IMR-90 (cell line): ENCODE measurements at regions not wholly inside any gene's neighbourhood (a gene's known extent, or its start where the extent isn't known, plus 50 kb on each side); places are given as distances from the start of the nearest gene placed in this dataset.

ENCODE experiments used
- ATAC-seq: fragments of 200-7000 bp; cut with Tn5 transposase; 2 replicates; pipeline ENCODE4 v1.9.1; 2020; ENCODE audit warnings: low read depth, mild to moderate bottlenecking, moderate library complexity
- BruUV-seq: library from RNA; stranded (reverse); fragments of 400-500 nt; replicated peaks from 2 replicates; lab custom pipeline; 2021; lab: Mats Ljungman, UMichigan
- CTCF ChIA-PET: fragments of 300-600 bp; formaldehyde crosslinking; extraction: SDS; loops from one replicate; lab custom pipeline; 2021; ENCODE audit warnings: antibody characterized with exemption; lab: Yijun Ruan, JAX
- POLR2A ChIA-PET: fragments of 300-600 bp; sonication (Branson Sonifier 250); formaldehyde crosslinking; loops from one replicate; lab custom pipeline; 2022; ENCODE audit warnings: antibody characterized with exemption; ENCODE audit not compliant: unreplicated experiment; lab: Charles Lee
- DNase-seq: peaks from one replicate; pipeline ENCODE4 v3.0.0; 2013
- H2AFZ ChIP-seq: replicated peaks from 2 replicates; pipeline ENCODE3; 2013; ENCODE audit warnings: low read length, mild to moderate bottlenecking; ENCODE audit not compliant: poor library complexity
- H2AK5ac ChIP-seq: 2 replicates; pipeline ENCODE4 v1.6.1; 2013; ENCODE audit warnings: low read depth, low read length, inconsistent platforms
- H2AK9ac ChIP-seq: replicated peaks from 2 replicates; pipeline ENCODE3; 2013; ENCODE audit warnings: mild to moderate bottlenecking, low read depth, low read length, moderate library complexity; ENCODE audit not compliant: poor library complexity
- H2BK120ac ChIP-seq: 2 replicates; pipeline ENCODE4 v1.6.1; 2013; ENCODE audit warnings: low read depth, low read length, inconsistent platforms
- H2BK15ac ChIP-seq: 3 replicates; pipeline ENCODE4 v1.6.1; 2013; ENCODE audit warnings: low read depth, low read length, inconsistent platforms
- H2BK20ac ChIP-seq: 2 replicates; pipeline ENCODE4 v1.6.1; 2013; ENCODE audit warnings: low read depth, mild to moderate bottlenecking, inconsistent platforms, low read length, moderate library complexity
- H2BK5ac ChIP-seq: 2 replicates; pipeline ENCODE4 v1.6.1; 2013; ENCODE audit warnings: mild to moderate bottlenecking, low read depth, low read length, inconsistent platforms; ENCODE audit not compliant: poor library complexity, severe bottlenecking
- H3K14ac ChIP-seq: replicated peaks from 2 replicates; pipeline ENCODE4 v1.6.1; 2013; ENCODE audit warnings: low read depth, low read length, inconsistent platforms
- H3K18ac ChIP-seq: 2 replicates; pipeline ENCODE4 v1.6.1; 2013; ENCODE audit warnings: low read depth, low read length, control low read depth
- H3K23ac ChIP-seq: 2 replicates; pipeline ENCODE4 v1.6.1; 2013; ENCODE audit warnings: low read depth, low read length, inconsistent platforms
- H3K27ac ChIP-seq: 2 replicates; pipeline ENCODE4 v1.5.1; 2013; ENCODE audit warnings: mild to moderate bottlenecking, control low read depth, low read length; ENCODE audit not compliant: insufficient read depth
- H3K27me3 ChIP-seq: 2 replicates; pipeline ENCODE4 v1.6.1; 2013; ENCODE audit warnings: low read length; ENCODE audit not compliant: control insufficient read depth, insufficient read depth
- H3K36me3 ChIP-seq: 2 replicates; pipeline ENCODE4 v1.6.1; 2013; ENCODE audit warnings: low read length, mixed read lengths; ENCODE audit not compliant: control insufficient read depth, insufficient read depth
- H3K4ac ChIP-seq: 2 replicates; pipeline ENCODE4 v1.6.1; 2013; ENCODE audit warnings: low read depth, low read length, inconsistent platforms
- H3K4me1 ChIP-seq: 2 replicates; pipeline ENCODE4 v1.6.1; 2013; ENCODE audit warnings: low read length, mixed read lengths; ENCODE audit not compliant: control insufficient read depth, insufficient read depth
- H3K4me2 ChIP-seq: 2 replicates; pipeline ENCODE4 v1.6.1; 2013; ENCODE audit warnings: low read depth, mild to moderate bottlenecking, control low read depth, low read length, moderate library complexity
- H3K4me3 ChIP-seq: 2 replicates; pipeline ENCODE4 v1.5.1; 2013; ENCODE audit warnings: low read depth, mild to moderate bottlenecking, control low read depth, low read length, moderate library complexity; ENCODE audit not compliant: insufficient read depth
- H3K56ac ChIP-seq: 2 replicates; pipeline ENCODE4 v1.6.1; 2013; ENCODE audit warnings: low read length, inconsistent platforms; ENCODE audit not compliant: insufficient read depth; ENCODE audit errors: extremely low read depth
- H3K79me1 ChIP-seq, 2 experiments: 2 replicates each; pipeline ENCODE4 v1.6.1; 2013; ENCODE audit warnings: low read length in 2 of 2, inconsistent platforms in 1 of 2, low read depth in 1 of 2
- H3K9ac ChIP-seq: 2 replicates; pipeline ENCODE4 v1.6.1; 2013; ENCODE audit warnings: low read depth, low read length, control low read depth
- H3K9me1 ChIP-seq: 2 replicates; pipeline ENCODE4 v1.6.1; 2013; ENCODE audit warnings: low read length, inconsistent platforms; ENCODE audit not compliant: insufficient read depth
- H3K9me3 ChIP-seq: 2 replicates; pipeline ENCODE4 v1.6.1; 2013; ENCODE audit warnings: low read length; ENCODE audit not compliant: control insufficient read depth, insufficient read depth
- H4K20me1 ChIP-seq: 2 replicates; pipeline ENCODE4 v1.6.1; 2013; ENCODE audit warnings: low read length, inconsistent platforms; ENCODE audit not compliant: insufficient read depth
- H4K5ac ChIP-seq: 2 replicates; pipeline ENCODE4 v1.6.1; 2013; ENCODE audit warnings: mild to moderate bottlenecking, low read depth, low read length, control low read depth
- H4K8ac ChIP-seq, 2 experiments: 2 replicates each; pipeline ENCODE4 v1.6.1; 2013; ENCODE audit warnings: low read depth in 2 of 2, low read length in 2 of 2, control low read depth in 1 of 2, inconsistent platforms in 1 of 2
- H4K91ac ChIP-seq: 2 replicates; pipeline ENCODE4 v1.6.1; 2013; ENCODE audit warnings: low read depth, low read length, inconsistent platforms; ENCODE audit not compliant: insufficient read depth
- BHLHE40 ChIP-seq: fragments of 150-350 bp; IDR thresholded peaks from 2 replicates; pipeline ENCODE4 v1.6.1; 2016; ENCODE audit warnings: mild to moderate bottlenecking, low read depth, low read length
- CEBPB ChIP-seq: IDR thresholded peaks from 2 replicates; pipeline ENCODE4 v1.6.1; 2012; ENCODE audit warnings: low read depth, low read length, improper control_type of control experiment
- CHD1 ChIP-seq: IDR thresholded peaks from 2 replicates; pipeline ENCODE4 v1.6.1; 2012; ENCODE audit warnings: low read depth, low read length, improper control_type of control experiment
- CTCF ChIP-seq: conservative IDR thresholded peaks from 2 replicates; pipeline ENCODE4 v1.5.1; 2012; ENCODE audit warnings: mild to moderate bottlenecking, low read depth, low read length, improper control_type of control experiment
- ELK1 ChIP-seq: fragments of 150-350 bp; IDR thresholded peaks from 2 replicates; pipeline ENCODE4 v1.6.1; 2016; ENCODE audit warnings: low read depth, mild to moderate bottlenecking, low read length, moderate library complexity, borderline replicate concordance
- FOS ChIP-seq: fragments of 150-350 bp; IDR thresholded peaks from 2 replicates; pipeline ENCODE4 v1.6.1; 2016; ENCODE audit warnings: low read depth, low read length
- MAFK ChIP-seq: IDR thresholded peaks from 2 replicates; pipeline ENCODE4 v1.6.1; 2012; ENCODE audit warnings: low read depth, low read length, improper control_type of control experiment
- MAZ ChIP-seq: IDR thresholded peaks from 2 replicates; pipeline ENCODE4 v1.6.1; 2012; ENCODE audit warnings: low read depth, mild to moderate bottlenecking, low read length, improper control_type of control experiment, moderate library complexity, borderline replicate concordance
- MXI1 ChIP-seq: IDR thresholded peaks from 2 replicates; pipeline ENCODE4 v1.6.1; 2012; ENCODE audit warnings: low read depth, mild to moderate bottlenecking, low read length, moderate library complexity, borderline replicate concordance
- NFE2L2 ChIP-seq: fragments of 150-350 bp; IDR thresholded peaks from 2 replicates; pipeline ENCODE4 v1.6.1; 2016; ENCODE audit warnings: low read depth, mild to moderate bottlenecking, low read length
- POLR2A ChIP-seq: IDR thresholded peaks from 2 replicates; pipeline ENCODE4 v1.6.1; 2012; ENCODE audit warnings: mild to moderate bottlenecking, low read depth, low read length
- RAD21 ChIP-seq: IDR thresholded peaks from 2 replicates; pipeline ENCODE4 v1.6.1; 2012; ENCODE audit warnings: low read length, improper control_type of control experiment
- RCOR1 ChIP-seq: IDR thresholded peaks from 2 replicates; pipeline ENCODE4 v1.6.1; 2012; ENCODE audit warnings: mild to moderate bottlenecking, low read length, improper control_type of control experiment; ENCODE audit not compliant: insufficient replicate concordance
- RFX5 ChIP-seq: IDR thresholded peaks from 2 replicates; pipeline ENCODE4 v1.8.0; 2012; ENCODE audit warnings: low read depth, mild to moderate bottlenecking, low read length, moderate library complexity
- SMC3 ChIP-seq: fragments of 150-350 bp; IDR thresholded peaks from 2 replicates; pipeline ENCODE4 v1.6.1; 2016; ENCODE audit warnings: low read depth, mild to moderate bottlenecking, antibody characterized with exemption, low read length, moderate library complexity
- USF2 ChIP-seq: fragments of 150-350 bp; IDR thresholded peaks from 2 replicates; pipeline ENCODE4 v1.6.1; 2017; ENCODE audit warnings: mild to moderate bottlenecking, antibody characterized with exemption, low read length, low read depth
- WGBS, 2 experiments: methylation state at CpG; one replicate each; pipeline versions ENCODE4 v1.1.5 to v1.1.7; 2013; ENCODE audit warnings: missing lambda C conversion rate in 2 of 2; ENCODE audit not compliant: insufficient read length in 1 of 2; ENCODE audit errors: extremely low coverage in 2 of 2; 5-methylcytosine and 5-hydroxymethylcytosine counted together
- dilution Hi-C: fragments of 300-500 bp; cut with HindIII; formaldehyde crosslinking; loops from one replicate; pipeline ENCODE4 v1.14.3; 2018; ENCODE audit warnings: low sequenced_read_pairs; ENCODE audit not compliant: unreplicated experiment
- in situ Hi-C: fragments of 300-500 bp; cut with MboI; formaldehyde crosslinking; loops from 3 replicates; pipeline ENCODE4 v1.14.3; 2019; ENCODE audit warnings: low sequenced_read_pairs, inconsistent platforms, mixed read lengths
- intact Hi-C: fragments of 100-400 bp; cut with micrococcal nuclease; formaldehyde crosslinking; loops from 2 replicates; pipeline ENCODE4 v1.10.0; 2022

- Histone ChIP-seq H3K23ac (no peak overlapping the region), H4K5ac (no peak overlapping the region), H4K8ac (no peak overlapping the region), H3K79me1 (no peaks in the 10 kb centered on the region), H3K4ac (no peak overlapping the region), H3K18ac (no peak overlapping the region), H3K14ac (no peak overlapping the region), H2AFZ (no peak overlapping the region), H2BK20ac (no peak overlapping the region), H3K27me3 (no peaks in the 10 kb centered on the region), H3K4me3 (no peak overlapping the region), H3K56ac (no peak overlapping the region), H2BK5ac (no peak overlapping the region), H3K9ac (no peak overlapping the region), H3K4me2 (no peak overlapping the region), H2BK15ac (no peak overlapping the region), H2AK5ac (no peak overlapping the region), H4K20me1 (no peaks in the 10 kb centered on the region), H4K91ac (no peak overlapping the region), H3K9me1 (no peaks in the 10 kb centered on the region), H3K36me3 (no peaks in the 10 kb centered on the region), H2AK9ac (no peak overlapping the region), H3K9me3 (no peaks in the 10 kb centered on the region), H2BK120ac (no peak overlapping the region), H3K4me1 (no peaks in the 10 kb centered on the region), H3K27ac (no peak overlapping the region)
- in situ Hi-C loops: no loop called here
- no peak for ATAC-seq
- POLR2A ChIA-PET: no interaction called here
- CTCF ChIA-PET: no interaction called here
- no TSS peak for BruUV-seq
- TF ChIP-seq USF2 (no peak), BHLHE40 (no peak), CHD1 (no peak), FOS (no peak), CTCF (no peak), RAD21 (no peak), MAFK (no peak), ELK1 (no peak), RCOR1 (no peak), NFE2L2 (no peak), MAZ (no peak), RFX5 (no peak), CEBPB (no peak), SMC3 (no peak), MXI1 (no peak), POLR2A (no peak)
- no CpG with 5 or more reads among the region's 2 CpGs for WGBS, 2 experiments
- DNase-seq: no peak
- dilution Hi-C loops: no loop called here
- intact Hi-C loops: no loop called here
These were observed 148.7 kb upstream of the ATP1B1 start for GRCh38 chr1:168957818-168958217.
